Heart right ventricle (tissue), 16 donors: ENCODE measurements at regions not wholly inside any gene's neighbourhood (a gene's known extent, or its start where the extent isn't known, plus 50 kb on each side); places are given as distances from the start of the nearest gene placed in this dataset.
"Not testable (repeated sequence)": the region's sequence is repeated elsewhere in the genome, so short reads cannot be mapped to it uniquely, and the experiment has no call there.

Experiments used
- ATAC-seq, 8 donors: fragments of 200-7000 bp; cut with Tn5 transposase; one replicate each; pipeline ENCODE4 v1.9.1; 2020; ENCODE audit warnings: mild to moderate bottlenecking in 8 of 8, moderate library complexity in 8 of 8, moderate number of reproducible peaks in 1 of 8
- DNase-seq, 2 donors: peaks; one replicate each; pipeline ENCODE4 v3.0.0-alpha.2; 2020
- H3K27ac ChIP-seq, 10 donors: fragments of 200-600 bp; sonication (generic) in 2 of 10; one replicate each; pipeline versions ENCODE4 v1.5.0 to v1.8.0; 2020 to 2022; ENCODE audit warnings: mild to moderate bottlenecking in 3 of 10
- H3K27me3 ChIP-seq, 7 donors: fragments of 200-600 bp; one replicate each; pipeline ENCODE4 v1.8.0; 2021 to 2022; ENCODE audit warnings: mild to moderate bottlenecking in 2 of 7
- H3K36me3 ChIP-seq, 9 donors: fragments of 200-600 bp; sonication (generic) in 1 of 9; one replicate each; pipeline versions ENCODE4 v1.5.0 to v1.8.0; 2020 to 2022; ENCODE audit warnings: mild to moderate bottlenecking in 2 of 9
- H3K4me1 ChIP-seq, 9 donors: fragments of 200-600 bp; sonication (generic) in 1 of 9; one replicate each; pipeline versions ENCODE4 v1.5.0 to v1.8.0; 2020 to 2022; ENCODE audit warnings: mild to moderate bottlenecking in 4 of 9
- H3K4me3 ChIP-seq, 10 donors: fragments of 200-600 bp; sonication (generic) in 2 of 10; one replicate each; pipeline versions ENCODE4 v1.5.0 to v1.8.0; 2020 to 2022; ENCODE audit warnings: mild to moderate bottlenecking in 7 of 10, moderate library complexity in 2 of 10
- H3K9me3 ChIP-seq, 11 donors: fragments of 200-600 bp in 10 of 11; sonication (generic) in 2 of 11; one replicate each; pipeline versions ENCODE4 v1.5.0 to v1.8.0; 2013 to 2022; ENCODE audit warnings: mild to moderate bottlenecking in 2 of 11, control low read depth in 1 of 11, moderate library complexity in 1 of 11
- CTCF ChIP-seq, 9 donors: fragments of 200-600 bp; sonication (generic) in 2 of 9; IDR thresholded peaks; one replicate each; pipeline versions ENCODE4 v1.5.0 to v1.8.0; 2021 to 2022; ENCODE audit warnings: antibody characterized with exemption in 9 of 9, mild to moderate bottlenecking in 5 of 9, moderate library complexity in 1 of 9
- WGBS, 2 donors: extraction: QIAGEN DNeasy Blood & Tissue Kit; methylation state at CpG; one replicate each; pipeline ENCODE4 v1.1.7; 2013; ENCODE audit warnings: inconsistent platforms in 1 of 2; 5-methylcytosine and 5-hydroxymethylcytosine counted together
- intact Hi-C, 10 donors: fragments of 100-400 bp; cut with DNase I; formaldehyde crosslinking; loops; one replicate each; pipeline versions ENCODE4 v1.11.1 to v1.14.2; 2022
- donor health status: Arrhythmogenic right ventricular cardiomyopathy.
- donor health status: ischemic (EF 13 %, LVEDD 7.1; RV severe dilation, severe dysfunction).
- donor health status: healthy with polysubstance abuse.
- donor health status: DM: no; HTN: yes; CAD: no.
- donor health status: DM: no; HTN: no; CAD: no.
- donor health status: ischemic (EF 25% LVEDD 6.9; RV normal size, moderate dysfunction).
- donor health status: ischemic (EF 25% LVEDD 5.7; RV mildly dilated, moderate dysfunction).
- donor health status: healthy.
- donor health status: DM: yes; HTN: yes; CAD: no.
- donor health status: Ischemic cardiomyopathy.
- donor health status: ischemic (EF 35%, LVEDD 5.7; RV mildly dilated, moderate dysfunction).
- donor health status: nonischemic (EF 11% LVEDD 7.7; RV severe dilation, severe dysfunction).
- donor health status: DM: yes; HTN: yes; CAD: no.
- donor health status: PGD.
- donor health status: ischemic (EF 29% LVEDD 5.4; RV normal size, mild dysfunction).
- donor health status: nonischemic (EF 23%, LVEDD 6.1; RV moderate dilation, normal function).

GRCh38 chr16:21336231-21336630 lies 58.1 kb upstream of the CRYM start:
- no peak for TF ChIP-seq CTCF (IDR thresholded peaks at IDR 0.05)
- H3K27ac ChIP-seq = no peak overlapping the region
- no peak overlapping the region for H3K4me3 ChIP-seq
- H3K27me3 ChIP-seq = no peaks in the 10 kb centered on the region
- no peak for ATAC-seq
- 90 to 91% methylated on average over 2 of the region's 2 CpGs for WGBS, 2 donors
- H3K36me3 ChIP-seq = no peaks in the 10 kb centered on the region
- intact Hi-C loops = no loop called here
- DNase-seq = no peak
- no peaks in the 10 kb centered on the region for H3K9me3 ChIP-seq
- H3K4me1 ChIP-seq = no peaks in the 10 kb centered on the region

- H3K27ac ChIP-seq, H3K4me1 ChIP-seq, H3K36me3 ChIP-seq, H3K27me3 ChIP-seq, H3K4me3 ChIP-seq, H3K9me3 ChIP-seq, DNase-seq, ATAC-seq: not testable (repeated sequence)
- intact Hi-C loops = loop anchor here in 1 of 10 donors (5.0 kb wide), 1 partner anchor 1328 kb away; no protein-coding TSS in a partner anchor
- 91 to 92% methylated on average over 17 of the region's 17 CpGs for WGBS, 2 donors
These were observed 56.4 kb upstream of the CRYM start for GRCh38 chr16:21334188-21335146.

GRCh38 chr16:21333683-21334082 lies 55.6 kb upstream of the CRYM start:
- DNase-seq, H3K36me3 ChIP-seq, H3K4me3 ChIP-seq, ATAC-seq, H3K27ac ChIP-seq, H3K27me3 ChIP-seq, H3K4me1 ChIP-seq, H3K9me3 ChIP-seq: not testable (repeated sequence)
- WGBS, 2 donors = 94 to 96% methylated on average over 11 of the region's 11 CpGs
- intact Hi-C loops = loop anchor here in 1 of 10 donors (5.0 kb wide), 1 partner anchor 1329 kb away; no protein-coding TSS in a partner anchor
